LNCAP (cell line): ENCODE measurements at regions not wholly inside any gene's neighbourhood (a gene's known extent, or its start where the extent isn't known, plus 50 kb on each side); places are given as distances from the start of the nearest gene placed in this dataset.

Experiments used
- CTCF ChIP-seq: fragments of 450-650 bp; IDR thresholded peaks from 2 replicates; pipeline ENCODE4 v1.5.1; 2017; ENCODE audit warnings: mild to moderate bottlenecking

- TF ChIP-seq CTCF = no peak
Measured at GRCh38 chr4:130859991-130860390, 1764.0 kb downstream of the C4orf33 start.

GRCh38 chr4:130896920-130897319 lies 1801.0 kb downstream of the C4orf33 start:
- TF ChIP-seq CTCF = no peak

GRCh38 chr4:130901321-130901720 lies 1805.4 kb downstream of the C4orf33 start:
- no peak for TF ChIP-seq CTCF

- no peak for TF ChIP-seq CTCF
Measured at GRCh38 chr4:130922955-130923354, 1827.0 kb downstream of the C4orf33 start.

- no peak for TF ChIP-seq CTCF
Measured at GRCh38 chr4:130955520-130955919, 1859.6 kb downstream of the C4orf33 start.

- no peak for TF ChIP-seq CTCF
Measured at GRCh38 chr4:130985371-130985770, 1889.4 kb downstream of the C4orf33 start.

GRCh38 chr4:130995988-130996387 lies 1900.0 kb downstream of the C4orf33 start:
- no peak for TF ChIP-seq CTCF

- TF ChIP-seq CTCF = no peak
Measured at GRCh38 chr4:131001371-131001770, 1905.4 kb downstream of the C4orf33 start.
